ENCODE measurements at regions not wholly inside any gene's neighbourhood (a gene's known extent, or its start where the extent isn't known, plus 50 kb on each side); places are given as distances from the start of the nearest gene placed in this dataset.

DNA sequence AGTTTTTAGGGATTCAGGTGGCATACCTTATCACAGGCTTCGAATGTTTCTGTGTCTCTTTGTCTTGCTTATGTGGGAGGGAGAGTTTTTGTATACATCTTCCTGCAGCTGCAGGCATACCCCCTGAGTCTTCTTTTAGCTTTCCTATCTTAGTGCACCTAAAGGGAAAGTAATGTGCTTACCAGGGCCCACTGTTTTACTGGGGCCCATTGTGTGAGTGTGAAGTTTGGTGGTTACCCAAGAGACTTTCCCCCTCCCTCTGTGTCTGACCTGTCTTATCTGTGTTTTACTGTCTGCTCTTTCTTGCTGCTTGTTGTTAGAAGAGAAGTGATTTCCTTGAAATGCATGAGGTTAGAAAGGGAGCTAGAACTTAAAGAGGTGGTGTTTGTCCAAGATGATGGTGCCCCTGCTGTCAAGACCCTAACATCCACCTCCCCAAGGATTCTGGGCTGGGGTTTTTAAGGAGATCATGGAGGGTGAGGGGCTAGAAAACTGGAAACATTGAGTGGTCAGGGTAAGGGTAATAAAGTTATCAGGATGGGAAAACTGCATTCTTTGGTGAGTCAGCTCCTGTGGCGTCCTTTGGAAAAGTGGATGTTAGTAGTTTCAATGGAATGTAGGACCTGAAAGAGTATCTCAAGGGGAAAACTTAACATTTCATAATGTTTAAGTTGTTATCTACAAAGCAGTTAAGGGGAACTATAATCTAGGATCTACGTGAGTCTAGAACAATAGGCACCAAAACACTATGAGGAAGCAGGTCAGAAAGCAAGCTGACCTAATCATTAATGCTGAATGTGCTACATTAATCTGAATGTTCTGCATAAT is 583.5 kb upstream of the TUSC1 start:
- no peak overlapping the region for H3K4me3 ChIP-seq
- no peak for DNase-seq (ENCODE audit: low spot score in 2 of 2)
- no peaks in the 10 kb centered on the region for H3K27me3 ChIP-seq
- TF ChIP-seq POLR2A (IDR thresholded peaks at IDR 0.05) (no peak), EP300 (IDR thresholded peaks at IDR 0.05) (no peak)
- TF ChIP-seq, protein P1, sequence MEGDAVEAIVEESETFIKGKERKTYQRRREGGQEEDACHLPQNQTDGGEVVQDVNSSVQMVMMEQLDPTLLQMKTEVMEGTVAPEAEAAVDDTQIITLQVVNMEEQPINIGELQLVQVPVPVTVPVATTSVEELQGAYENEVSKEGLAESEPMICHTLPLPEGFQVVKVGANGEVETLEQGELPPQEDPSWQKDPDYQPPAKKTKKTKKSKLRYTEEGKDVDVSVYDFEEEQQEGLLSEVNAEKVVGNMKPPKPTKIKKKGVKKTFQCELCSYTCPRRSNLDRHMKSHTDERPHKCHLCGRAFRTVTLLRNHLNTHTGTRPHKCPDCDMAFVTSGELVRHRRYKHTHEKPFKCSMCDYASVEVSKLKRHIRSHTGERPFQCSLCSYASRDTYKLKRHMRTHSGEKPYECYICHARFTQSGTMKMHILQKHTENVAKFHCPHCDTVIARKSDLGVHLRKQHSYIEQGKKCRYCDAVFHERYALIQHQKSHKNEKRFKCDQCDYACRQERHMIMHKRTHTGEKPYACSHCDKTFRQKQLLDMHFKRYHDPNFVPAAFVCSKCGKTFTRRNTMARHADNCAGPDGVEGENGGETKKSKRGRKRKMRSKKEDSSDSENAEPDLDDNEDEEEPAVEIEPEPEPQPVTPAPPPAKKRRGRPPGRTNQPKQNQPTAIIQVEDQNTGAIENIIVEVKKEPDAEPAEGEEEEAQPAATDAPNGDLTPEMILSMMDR (IDR thresholded peaks at IDR 0.05) = no peak
- 64 to 69% methylated on average over 3 of the region's 3 CpGs for WGBS, 2 donors
- H3K4me1 ChIP-seq = no peaks in the 10 kb centered on the region
- no peaks in the 10 kb centered on the region for H3K36me3 ChIP-seq
- H3K27ac ChIP-seq = no peak overlapping the region
- H3K9me3 ChIP-seq = no peaks in the 10 kb centered on the region

DNA sequence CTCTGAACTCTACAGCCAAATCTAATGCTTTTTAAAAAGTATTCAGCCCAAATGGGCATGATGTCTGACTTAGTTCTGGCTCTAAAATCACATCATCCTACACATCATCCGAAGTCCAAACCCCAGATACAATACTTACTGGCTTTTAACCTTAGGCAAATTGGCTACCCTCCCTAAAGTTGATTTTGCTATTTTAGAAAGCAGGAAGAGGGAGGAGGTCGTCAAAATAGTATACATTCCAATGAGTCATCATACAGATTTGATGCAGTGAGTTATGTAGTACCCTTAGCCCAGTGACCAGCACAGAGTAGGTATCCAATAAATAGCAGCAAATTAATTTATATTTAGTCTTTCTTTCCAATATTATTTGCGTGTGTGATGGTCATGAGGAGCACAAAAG is 582.0 kb upstream of the TUSC1 start:
- Histone ChIP-seq H3K4me3 (no peak overlapping the region), H3K27me3 (no peaks in the 10 kb centered on the region), H3K36me3 (no peaks in the 10 kb centered on the region), H3K27ac (no peak overlapping the region), H3K4me1 (no peaks in the 10 kb centered on the region), H3K9me3 (no peaks in the 10 kb centered on the region)
- TF ChIP-seq EP300 (IDR thresholded peaks at IDR 0.05) (no peak), POLR2A (IDR thresholded peaks at IDR 0.05) (no peak)
- TF ChIP-seq, protein P1 (IDR thresholded peaks at IDR 0.05) = no peak
- DNase-seq (ENCODE audit: low spot score in 2 of 2) = no peak
- WGBS, 2 donors = 35 to 36% methylated on average over 3 of the region's 3 CpGs

DNA sequence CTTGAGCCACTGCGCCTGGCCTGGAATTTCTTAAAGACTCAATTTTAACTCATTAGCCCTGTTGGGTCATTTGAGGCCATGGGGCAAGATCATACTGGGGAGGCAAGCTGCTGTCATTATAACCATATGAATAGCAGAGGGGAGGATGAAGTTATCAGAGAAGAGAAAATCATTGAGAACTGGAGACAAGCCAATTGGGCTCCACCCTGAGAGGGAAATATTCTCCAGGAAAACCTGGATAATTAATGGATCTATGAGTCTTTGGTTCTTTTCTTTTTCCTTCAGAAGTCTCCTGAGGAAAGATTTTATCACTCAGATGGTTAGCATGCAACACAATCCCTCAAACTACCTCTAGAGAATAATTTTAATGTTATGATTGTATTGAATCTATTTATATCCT is 569.6 kb upstream of the TUSC1 start:
- no peak for DNase-seq (ENCODE audit: low spot score in 2 of 2)
- H3K4me1 ChIP-seq = no peaks in the 10 kb centered on the region
- TF ChIP-seq EP300 (IDR thresholded peaks at IDR 0.05) (no peak), POLR2A (IDR thresholded peaks at IDR 0.05) (no peak)
- TF ChIP-seq, protein P1 (IDR thresholded peaks at IDR 0.05) = no peak
- no peak overlapping the region for H3K4me3 ChIP-seq
- H3K27ac ChIP-seq = no peak overlapping the region
- H3K27me3 ChIP-seq = no peaks in the 10 kb centered on the region
- H3K9me3 ChIP-seq = peaks cover 0 to 8% (median 0%) of the 10 kb centered on the region in 4 donors
- WGBS, 2 donors = 65 to 79% methylated on average over 1 of the region's 1 CpG
- H3K36me3 ChIP-seq = no peaks in the 10 kb centered on the region

DNA sequence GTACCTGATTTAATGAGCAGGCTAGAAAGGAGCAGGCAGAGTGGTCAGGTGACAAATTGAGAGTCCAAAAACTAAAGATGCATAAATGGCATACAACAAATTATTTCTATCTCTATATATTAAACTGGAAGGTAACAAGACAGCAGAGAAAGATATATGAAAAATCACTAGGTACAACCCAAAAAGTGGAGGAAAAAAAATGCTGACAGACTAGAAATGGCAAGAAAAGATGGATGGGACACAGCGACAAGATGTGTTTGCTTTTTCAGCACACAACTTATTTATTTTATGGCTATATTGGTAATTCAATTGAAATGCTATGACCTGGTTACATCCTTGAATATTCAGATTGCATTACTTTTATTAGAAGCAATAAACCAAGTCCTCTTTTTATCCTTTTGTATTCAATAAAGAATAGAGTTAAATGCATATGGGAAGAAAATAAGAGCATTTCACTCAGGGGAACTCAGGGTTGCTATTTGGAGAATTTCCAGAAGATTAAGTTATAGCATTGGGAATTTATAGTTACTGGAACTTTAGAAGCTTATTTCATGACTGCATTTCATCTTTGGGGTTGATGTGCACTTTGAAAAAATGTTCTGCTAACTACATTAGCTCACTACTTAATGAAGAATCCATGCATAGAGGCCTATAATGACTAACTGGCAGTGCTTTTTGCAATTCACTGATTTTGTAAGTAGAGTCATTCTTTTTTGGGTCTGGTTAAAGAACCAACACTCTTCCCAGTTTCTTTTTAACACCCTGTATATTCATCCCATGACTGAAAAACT is 566.6 kb upstream of the TUSC1 start:
- Histone ChIP-seq H3K9me3 (peaks cover 0 to under 1% (median 0%) of the 10 kb centered on the region in 4 donors), H3K27me3 (no peaks in the 10 kb centered on the region), H3K4me3 (no peak overlapping the region), H3K36me3 (no peaks in the 10 kb centered on the region), H3K27ac (no peak overlapping the region), H3K4me1 (no peaks in the 10 kb centered on the region)
- no peak for DNase-seq (ENCODE audit: low spot score in 2 of 2)
- 77 to 80% methylated on average over 1 of the region's 1 CpG for WGBS, 2 donors
- TF ChIP-seq POLR2A (IDR thresholded peaks at IDR 0.05) (no peak), EP300 (IDR thresholded peaks at IDR 0.05) (no peak)
- TF ChIP-seq, protein P1 (IDR thresholded peaks at IDR 0.05) = no peak

DNA sequence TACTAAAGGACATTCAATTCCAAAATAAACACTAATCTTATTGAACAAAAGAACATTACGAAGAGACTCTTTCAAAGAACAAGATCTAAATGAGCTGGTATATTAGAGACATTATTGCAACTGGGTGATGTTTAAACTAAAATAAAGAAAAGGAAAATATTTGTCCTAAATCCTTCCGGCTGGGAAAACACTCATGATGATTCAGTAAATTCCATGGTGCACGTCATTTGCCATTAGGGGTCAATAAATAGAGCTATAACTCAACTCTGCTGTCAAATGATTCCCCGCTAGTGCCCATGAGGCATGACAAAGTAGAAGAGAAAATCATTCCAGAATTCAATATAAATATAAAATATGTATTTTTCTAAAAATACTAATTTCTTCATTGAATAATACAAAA is 565.5 kb upstream of the TUSC1 start:
- H3K27ac ChIP-seq = no peak overlapping the region
- H3K4me3 ChIP-seq = no peak overlapping the region
- no peaks in the 10 kb centered on the region for H3K36me3 ChIP-seq
- TF ChIP-seq, protein P1 (IDR thresholded peaks at IDR 0.05) = no peak
- TF ChIP-seq POLR2A (IDR thresholded peaks at IDR 0.05) (no peak), EP300 (IDR thresholded peaks at IDR 0.05) (no peak)
- DNase-seq (ENCODE audit: low spot score in 2 of 2) = no peak
- no peaks in the 10 kb centered on the region for H3K4me1 ChIP-seq
- no peaks in the 10 kb centered on the region for H3K27me3 ChIP-seq
- no peaks in the 10 kb centered on the region for H3K9me3 ChIP-seq
- WGBS, 2 donors = 35 to 39% methylated on average over 4 of the region's 4 CpGs
